HepG2 (cell line): ENCODE measurements at regions not wholly inside any gene's neighbourhood (a gene's known extent, or its start where the extent isn't known, plus 50 kb on each side); places are given as distances from the start of the nearest gene placed in this dataset.

Source experiments
- CBX1 ChIP-seq: IDR thresholded peaks from one replicate; pipeline ENCODE4 v1.6.1; 2016; ENCODE audit warnings: antibody characterized with exemption, low read depth
- NCOR1 ChIP-seq: fragments of 200-600 bp; sonication (generic); IDR thresholded peaks from 2 replicates; pipeline ENCODE4 v1.7.0; 2017; ENCODE audit warnings: antibody characterized with exemption, low read length, borderline replicate concordance
- PHB2 ChIP-seq: fragments of 450-650 bp; IDR thresholded peaks from 2 replicates; pipeline ENCODE4 v1.6.1; 2018; ENCODE audit not compliant: partially characterized antibody
- POLR2A ChIP-seq, 2 experiments: IDR thresholded peaks; 2 replicates each; pipeline ENCODE4 v1.6.1; 2011; ENCODE audit warnings: low read depth in 2 of 2, low read length in 2 of 2, mild to moderate bottlenecking in 1 of 2, moderate library complexity in 1 of 2; ENCODE audit not compliant: insufficient read depth in 1 of 2
- SIN3A ChIP-seq: IDR thresholded peaks from 2 replicates; pipeline ENCODE4 v1.6.1; 2011; ENCODE audit warnings: low read depth, mild to moderate bottlenecking, control low read depth, low read length, borderline replicate concordance
- SP5 ChIP-seq: IDR thresholded peaks from 2 replicates; pipeline ENCODE4 v1.6.1; 2016; ENCODE audit warnings: low read depth, borderline replicate concordance
- TAF1 ChIP-seq: sonication (generic); formaldehyde crosslinking; IDR thresholded peaks from 2 replicates; pipeline ENCODE4 v1.4.0; 2020; ENCODE audit warnings: missing genetic modification reagents
- ZFP36 ChIP-seq: fragments of 150-350 bp; IDR thresholded peaks from 2 replicates; pipeline ENCODE4 v1.6.1; 2018; ENCODE audit warnings: borderline replicate concordance, low read length, low read depth; ENCODE audit not compliant: partially characterized antibody
- ZNF878 ChIP-seq: sonication (generic); formaldehyde crosslinking; IDR thresholded peaks from 2 replicates; pipeline ENCODE4 v1.8.1; 2023; ENCODE audit warnings: mild to moderate bottlenecking, missing genetic modification reagents, moderate library complexity
- TF ChIP-seq, protein P1 (sequence below): sonication (generic); formaldehyde crosslinking; IDR thresholded peaks from 2 replicates; pipeline ENCODE4 v1.8.1; 2023; ENCODE audit warnings: mild to moderate bottlenecking, missing genetic modification reagents, borderline replicate concordance
- TF ChIP-seq, protein P2 (sequence below), 2 experiments: IDR thresholded peaks; 2 replicates each; pipeline ENCODE4 v1.6.1; 2011 to 2012; ENCODE audit warnings: low read length in 2 of 2, borderline replicate concordance in 1 of 2, low read depth in 1 of 2, mild to moderate bottlenecking in 1 of 2, moderate library complexity in 1 of 2
- TF ChIP-seq, protein P3 (sequence below): sonication (generic); formaldehyde crosslinking; IDR thresholded peaks from 2 replicates; pipeline ENCODE4 v1.4.0; 2020; ENCODE audit warnings: low read depth, mild to moderate bottlenecking, missing genetic modification reagents
- TF ChIP-seq, protein P4 (sequence below): sonication (generic); formaldehyde crosslinking; IDR thresholded peaks from 2 replicates; pipeline ENCODE4 v1.5.0; 2020; ENCODE audit warnings: mild to moderate bottlenecking, missing genetic modification reagents
- TF ChIP-seq, protein P5 (sequence below): sonication (generic); formaldehyde crosslinking; IDR thresholded peaks from 2 replicates; pipeline ENCODE4 v1.5.0; 2020; ENCODE audit warnings: mild to moderate bottlenecking, missing genetic modification reagents, moderate library complexity

DNA sequence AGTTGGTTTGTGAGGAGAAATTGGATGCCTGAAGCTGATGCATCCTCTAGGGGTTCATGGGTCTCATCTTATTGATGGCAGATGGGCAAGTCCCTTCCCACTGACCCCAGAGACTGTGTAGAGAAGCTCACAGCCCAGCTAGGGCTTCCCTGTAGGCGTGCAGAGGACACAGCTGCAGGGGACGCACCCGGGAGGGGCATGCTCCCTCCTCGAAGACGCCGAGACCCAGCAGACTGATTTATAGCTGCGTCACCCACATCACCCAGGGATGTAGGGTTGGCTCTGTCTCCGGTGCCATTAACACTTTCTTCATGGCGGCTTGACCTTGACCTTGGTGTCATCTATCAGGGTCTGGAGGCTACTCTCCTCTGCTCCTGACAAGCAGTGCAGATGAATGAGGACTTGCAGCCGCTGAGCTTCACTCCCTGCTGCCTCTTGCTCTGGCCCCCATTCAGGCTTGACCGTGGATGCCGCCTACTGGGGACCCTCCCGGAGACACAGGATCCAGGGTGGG, 549.7 kb downstream of the TCERG1L start:
- TF ChIP-seq, protein P1, sequence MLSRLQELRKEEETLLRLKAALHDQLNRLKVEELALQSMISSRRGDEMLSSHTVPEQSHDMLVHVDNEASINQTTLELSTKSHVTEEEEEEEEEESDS (CRISPR knock-in tag), result no peak
- TF ChIP-seq, protein P2, sequence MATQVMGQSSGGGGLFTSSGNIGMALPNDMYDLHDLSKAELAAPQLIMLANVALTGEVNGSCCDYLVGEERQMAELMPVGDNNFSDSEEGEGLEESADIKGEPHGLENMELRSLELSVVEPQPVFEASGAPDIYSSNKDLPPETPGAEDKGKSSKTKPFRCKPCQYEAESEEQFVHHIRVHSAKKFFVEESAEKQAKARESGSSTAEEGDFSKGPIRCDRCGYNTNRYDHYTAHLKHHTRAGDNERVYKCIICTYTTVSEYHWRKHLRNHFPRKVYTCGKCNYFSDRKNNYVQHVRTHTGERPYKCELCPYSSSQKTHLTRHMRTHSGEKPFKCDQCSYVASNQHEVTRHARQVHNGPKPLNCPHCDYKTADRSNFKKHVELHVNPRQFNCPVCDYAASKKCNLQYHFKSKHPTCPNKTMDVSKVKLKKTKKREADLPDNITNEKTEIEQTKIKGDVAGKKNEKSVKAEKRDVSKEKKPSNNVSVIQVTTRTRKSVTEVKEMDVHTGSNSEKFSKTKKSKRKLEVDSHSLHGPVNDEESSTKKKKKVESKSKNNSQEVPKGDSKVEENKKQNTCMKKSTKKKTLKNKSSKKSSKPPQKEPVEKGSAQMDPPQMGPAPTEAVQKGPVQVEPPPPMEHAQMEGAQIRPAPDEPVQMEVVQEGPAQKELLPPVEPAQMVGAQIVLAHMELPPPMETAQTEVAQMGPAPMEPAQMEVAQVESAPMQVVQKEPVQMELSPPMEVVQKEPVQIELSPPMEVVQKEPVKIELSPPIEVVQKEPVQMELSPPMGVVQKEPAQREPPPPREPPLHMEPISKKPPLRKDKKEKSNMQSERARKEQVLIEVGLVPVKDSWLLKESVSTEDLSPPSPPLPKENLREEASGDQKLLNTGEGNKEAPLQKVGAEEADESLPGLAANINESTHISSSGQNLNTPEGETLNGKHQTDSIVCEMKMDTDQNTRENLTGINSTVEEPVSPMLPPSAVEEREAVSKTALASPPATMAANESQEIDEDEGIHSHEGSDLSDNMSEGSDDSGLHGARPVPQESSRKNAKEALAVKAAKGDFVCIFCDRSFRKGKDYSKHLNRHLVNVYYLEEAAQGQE (IDR thresholded peaks at IDR 0.05; ENCODE audit: borderline replicate concordance in 1 of 2, low read depth in 1 of 2, low read length in 2 of 2), result no peak
- no peak for TF ChIP-seq CBX1
- TF ChIP-seq PHB2, result no peak
- TF ChIP-seq ZNF878 (CRISPR knock-in tag), result no peak
- no peak for TF ChIP-seq SP5 (CRISPR knock-in tag)
- TF ChIP-seq ZFP36, result no peak
- TF ChIP-seq, protein P3, sequence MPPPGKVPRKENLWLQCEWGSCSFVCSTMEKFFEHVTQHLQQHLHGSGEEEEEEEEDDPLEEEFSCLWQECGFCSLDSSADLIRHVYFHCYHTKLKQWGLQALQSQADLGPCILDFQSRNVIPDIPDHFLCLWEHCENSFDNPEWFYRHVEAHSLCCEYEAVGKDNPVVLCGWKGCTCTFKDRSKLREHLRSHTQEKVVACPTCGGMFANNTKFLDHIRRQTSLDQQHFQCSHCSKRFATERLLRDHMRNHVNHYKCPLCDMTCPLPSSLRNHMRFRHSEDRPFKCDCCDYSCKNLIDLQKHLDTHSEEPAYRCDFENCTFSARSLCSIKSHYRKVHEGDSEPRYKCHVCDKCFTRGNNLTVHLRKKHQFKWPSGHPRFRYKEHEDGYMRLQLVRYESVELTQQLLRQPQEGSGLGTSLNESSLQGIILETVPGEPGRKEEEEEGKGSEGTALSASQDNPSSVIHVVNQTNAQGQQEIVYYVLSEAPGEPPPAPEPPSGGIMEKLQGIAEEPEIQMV (CRISPR knock-in tag), result no peak
- no peak for TF ChIP-seq TAF1 (CRISPR knock-in tag)
- TF ChIP-seq, protein P4, sequence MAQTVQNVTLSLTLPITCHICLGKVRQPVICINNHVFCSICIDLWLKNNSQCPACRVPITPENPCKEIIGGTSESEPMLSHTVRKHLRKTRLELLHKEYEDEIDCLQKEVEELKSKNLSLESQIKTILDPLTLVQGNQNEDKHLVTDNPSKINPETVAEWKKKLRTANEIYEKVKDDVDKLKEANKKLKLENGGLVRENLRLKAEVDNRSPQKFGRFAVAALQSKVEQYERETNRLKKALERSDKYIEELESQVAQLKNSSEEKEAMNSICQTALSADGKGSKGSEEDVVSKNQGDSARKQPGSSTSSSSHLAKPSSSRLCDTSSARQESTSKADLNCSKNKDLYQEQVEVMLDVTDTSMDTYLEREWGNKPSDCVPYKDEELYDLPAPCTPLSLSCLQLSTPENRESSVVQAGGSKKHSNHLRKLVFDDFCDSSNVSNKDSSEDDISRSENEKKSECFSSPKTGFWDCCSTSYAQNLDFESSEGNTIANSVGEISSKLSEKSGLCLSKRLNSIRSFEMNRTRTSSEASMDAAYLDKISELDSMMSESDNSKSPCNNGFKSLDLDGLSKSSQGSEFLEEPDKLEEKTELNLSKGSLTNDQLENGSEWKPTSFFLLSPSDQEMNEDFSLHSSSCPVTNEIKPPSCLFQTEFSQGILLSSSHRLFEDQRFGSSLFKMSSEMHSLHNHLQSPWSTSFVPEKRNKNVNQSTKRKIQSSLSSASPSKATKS, result no peak
- no peak for TF ChIP-seq NCOR1
- no peak for TF ChIP-seq POLR2A (IDR thresholded peaks at IDR 0.05; ENCODE audit: insufficient read depth in 1 of 2, low read depth in 2 of 2, low read length in 2 of 2)
- no peak for TF ChIP-seq SIN3A
- TF ChIP-seq, protein P5, sequence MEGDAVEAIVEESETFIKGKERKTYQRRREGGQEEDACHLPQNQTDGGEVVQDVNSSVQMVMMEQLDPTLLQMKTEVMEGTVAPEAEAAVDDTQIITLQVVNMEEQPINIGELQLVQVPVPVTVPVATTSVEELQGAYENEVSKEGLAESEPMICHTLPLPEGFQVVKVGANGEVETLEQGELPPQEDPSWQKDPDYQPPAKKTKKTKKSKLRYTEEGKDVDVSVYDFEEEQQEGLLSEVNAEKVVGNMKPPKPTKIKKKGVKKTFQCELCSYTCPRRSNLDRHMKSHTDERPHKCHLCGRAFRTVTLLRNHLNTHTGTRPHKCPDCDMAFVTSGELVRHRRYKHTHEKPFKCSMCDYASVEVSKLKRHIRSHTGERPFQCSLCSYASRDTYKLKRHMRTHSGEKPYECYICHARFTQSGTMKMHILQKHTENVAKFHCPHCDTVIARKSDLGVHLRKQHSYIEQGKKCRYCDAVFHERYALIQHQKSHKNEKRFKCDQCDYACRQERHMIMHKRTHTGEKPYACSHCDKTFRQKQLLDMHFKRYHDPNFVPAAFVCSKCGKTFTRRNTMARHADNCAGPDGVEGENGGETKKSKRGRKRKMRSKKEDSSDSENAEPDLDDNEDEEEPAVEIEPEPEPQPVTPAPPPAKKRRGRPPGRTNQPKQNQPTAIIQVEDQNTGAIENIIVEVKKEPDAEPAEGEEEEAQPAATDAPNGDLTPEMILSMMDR, result no peak
